HEK293 (cell line): ENCODE measurements at regions not wholly inside any gene's neighbourhood (a gene's known extent, or its start where the extent isn't known, plus 50 kb on each side); places are given as distances from the start of the nearest gene placed in this dataset.

Experiments used
- CTCF ChIA-PET: fragments of 350-600 bp; formaldehyde crosslinking; extraction: SDS; loops from one replicate; lab custom pipeline; 2021; ENCODE audit warnings: antibody characterized with exemption; lab: Yijun Ruan, JAX
- POLR2A ChIA-PET: fragments of 300-600 bp; formaldehyde crosslinking; extraction: SDS; loops from one replicate; lab custom pipeline; 2020; ENCODE audit warnings: antibody characterized with exemption, inconsistent platforms; lab: Yijun Ruan, JAX
- H3K27ac ChIP-seq: fragments of 200-500 bp; sonication (Bioruptor generic); 2 replicates; pipeline ENCODE4 v1.5.1; 2014; ENCODE audit warnings: low read depth, low read length, control low read depth, inconsistent platforms; ENCODE audit errors: extremely low read depth
- H3K36me3 ChIP-seq, 2 experiments: fragments of 200-500 bp in 1 of 2; sonication (Bioruptor generic) in 1 of 2; 1 replicate in 1 of 2; 2 replicates in 1 of 2; pipeline ENCODE4 v1.5.1; 2014 to 2017; ENCODE audit warnings: inconsistent platforms in 2 of 2, low read length in 2 of 2; ENCODE audit not compliant: control insufficient read depth in 2 of 2, insufficient read depth in 1 of 2
- H3K4me1 ChIP-seq: fragments of 200-500 bp; sonication (Bioruptor generic); 2 replicates; pipeline ENCODE4 v1.5.1; 2014; ENCODE audit warnings: mild to moderate bottlenecking, low read length, inconsistent platforms; ENCODE audit not compliant: control insufficient read depth, insufficient read depth
- H3K4me3 ChIP-seq: 2 replicates; pipeline ENCODE4 v1.5.1; 2011; ENCODE audit warnings: low read depth, mild to moderate bottlenecking, control low read depth, low read length, moderate library complexity
- H3K9me3 ChIP-seq: fragments of 200-500 bp; sonication (Bioruptor generic); 2 replicates; pipeline ENCODE4 v1.5.1; 2014; ENCODE audit warnings: low read depth, low read length, inconsistent platforms; ENCODE audit not compliant: control insufficient read depth, insufficient read depth
- ELK4 ChIP-seq: IDR thresholded peaks from 2 replicates; pipeline ENCODE4 v1.6.1; 2011; ENCODE audit warnings: mild to moderate bottlenecking, low read depth, low read length, borderline replicate concordance
- PBX3 ChIP-seq: sonication (generic); formaldehyde crosslinking; IDR thresholded peaks from 2 replicates; pipeline ENCODE4 v1.8.1; 2022; ENCODE audit warnings: mild to moderate bottlenecking, moderate library complexity, missing genetic modification reagents
- SCRT2 ChIP-seq: fragments of 450-650 bp; formaldehyde crosslinking; IDR thresholded peaks from 2 replicates; pipeline ENCODE4 v1.5.1; 2016; ENCODE audit warnings: missing biosample characterization, missing genetic modification characterization
- TCF7L2 ChIP-seq: IDR thresholded peaks from 2 replicates; pipeline ENCODE4 v1.6.1; 2011; ENCODE audit warnings: low read depth, mild to moderate bottlenecking, inconsistent platforms, low read length, moderate library complexity, borderline replicate concordance
- ZBTB6 ChIP-seq: fragments of 450-650 bp; formaldehyde crosslinking; IDR thresholded peaks from 2 replicates; pipeline ENCODE4 v1.5.1; 2017; ENCODE audit warnings: missing biosample characterization, missing genetic modification characterization
- ZNF121 ChIP-seq: fragments of 450-650 bp; formaldehyde crosslinking; IDR thresholded peaks from 2 replicates; pipeline ENCODE4 v1.5.1; 2016; ENCODE audit warnings: missing biosample characterization, missing genetic modification characterization
- ZNF132 ChIP-seq: fragments of 450-650 bp; formaldehyde crosslinking; IDR thresholded peaks from 2 replicates; pipeline ENCODE4 v1.5.1; 2017; ENCODE audit warnings: missing biosample characterization, missing genetic modification characterization, borderline replicate concordance
- ZNF169 ChIP-seq: fragments of 450-650 bp; formaldehyde crosslinking; IDR thresholded peaks from 2 replicates; pipeline ENCODE4 v1.5.1; 2016; ENCODE audit warnings: missing biosample characterization, missing genetic modification characterization
- ZNF214 ChIP-seq: fragments of 450-650 bp; formaldehyde crosslinking; IDR thresholded peaks from 2 replicates; pipeline ENCODE4 v1.5.1; 2017; ENCODE audit warnings: missing biosample characterization, mild to moderate bottlenecking, missing genetic modification characterization, borderline replicate concordance
- ZNF311 ChIP-seq: fragments of 450-650 bp; formaldehyde crosslinking; IDR thresholded peaks from 2 replicates; pipeline ENCODE4 v1.5.1; 2017; ENCODE audit warnings: missing biosample characterization, missing genetic modification characterization, borderline replicate concordance
- ZNF354C ChIP-seq: fragments of 450-650 bp; formaldehyde crosslinking; IDR thresholded peaks from 2 replicates; pipeline ENCODE4 v1.5.1; 2016; ENCODE audit warnings: missing biosample characterization, missing genetic modification characterization, low read depth, borderline replicate concordance
- ZNF366 ChIP-seq: fragments of 450-650 bp; formaldehyde crosslinking; conservative IDR thresholded peaks from 2 replicates; pipeline ENCODE4 v1.5.1; 2016; ENCODE audit warnings: missing biosample characterization, missing genetic modification characterization
- ZNF416 ChIP-seq: fragments of 450-650 bp; formaldehyde crosslinking; IDR thresholded peaks from 2 replicates; pipeline ENCODE4 v1.5.1; 2016; ENCODE audit warnings: missing biosample characterization, missing genetic modification characterization
- ZNF473 ChIP-seq: fragments of 450-650 bp; formaldehyde crosslinking; IDR thresholded peaks from 2 replicates; pipeline ENCODE4 v1.5.1; 2017; ENCODE audit warnings: missing biosample characterization, missing genetic modification characterization
- ZNF518A ChIP-seq: fragments of 450-650 bp; formaldehyde crosslinking; conservative IDR thresholded peaks from 2 replicates; pipeline ENCODE4 v1.5.1; 2016; ENCODE audit warnings: low read depth, missing biosample characterization, missing genetic modification characterization
- ZNF624 ChIP-seq: fragments of 450-650 bp; formaldehyde crosslinking; IDR thresholded peaks from 2 replicates; pipeline ENCODE4 v1.5.1; 2017; ENCODE audit warnings: missing biosample characterization, missing genetic modification characterization
- ZNF677 ChIP-seq: fragments of 450-650 bp; IDR thresholded peaks from 2 replicates; pipeline ENCODE4 v1.5.0; 2018; ENCODE audit warnings: missing biosample characterization, mild to moderate bottlenecking, missing genetic modification characterization, moderate library complexity
- ZNF76 ChIP-seq: fragments of 450-650 bp; formaldehyde crosslinking; IDR thresholded peaks from 2 replicates; pipeline ENCODE4; 2016; ENCODE audit warnings: low read depth, missing biosample characterization, missing genetic modification characterization, borderline replicate concordance
- ZNF777 ChIP-seq: fragments of 450-650 bp; formaldehyde crosslinking; IDR thresholded peaks from 2 replicates; pipeline ENCODE4 v1.5.1; 2017; ENCODE audit warnings: missing biosample characterization, missing genetic modification characterization, borderline replicate concordance
- ZNF792 ChIP-seq: fragments of 450-650 bp; formaldehyde crosslinking; IDR thresholded peaks from 2 replicates; pipeline ENCODE4 v1.5.1; 2016; ENCODE audit warnings: missing biosample characterization, missing genetic modification characterization
- ZSCAN4 ChIP-seq: fragments of 450-650 bp; formaldehyde crosslinking; IDR thresholded peaks from 2 replicates; pipeline ENCODE4 v1.5.1; 2017; ENCODE audit warnings: missing biosample characterization, missing genetic modification characterization

- Histone ChIP-seq H3K4me3 (no peak overlapping the region), H3K4me1 (peaks cover 3% of the 10 kb centered on the region; the same call in 1 of the 2 replicates), H3K27ac (no peak overlapping the region), H3K36me3 (no peaks in the 10 kb centered on the region), H3K9me3 (no peaks in the 10 kb centered on the region)
- ChIA-PET CTCF (interaction anchor here (0.5 to 1.1 kb wide), 4 partner anchors 16 to 118 kb away, joined by 3 to 8 read pairs (median 4); no protein-coding TSS in a partner anchor), POLR2A (no interaction called here)
- no peak for TF ChIP-seq ZSCAN4 (tag by site-specific recombination)
- TF ChIP-seq ZBTB6 = no peak
- no peak for TF ChIP-seq ZNF132
- TF ChIP-seq ZNF214 (tag by site-specific recombination) = no peak
- no peak for TF ChIP-seq ZNF624 (tag by site-specific recombination)
- TF ChIP-seq ZNF121 = no peak
- no peak for TF ChIP-seq ZNF777 (tag by site-specific recombination)
- no peak for TF ChIP-seq ZNF169 (tag by site-specific recombination)
- TF ChIP-seq ZNF518A = no peak
- TF ChIP-seq ZNF473 (tag by site-specific recombination) = no peak
- no peak for TF ChIP-seq ELK4
- no peak for TF ChIP-seq ZNF366 (tag by site-specific recombination)
These were observed 271.6 kb downstream of the SYK start for GRCh38 chr9:91073049-91073810.

- ChIA-PET CTCF (interaction anchor here (0.5 to 1.1 kb wide), 3 partner anchors 15 to 117 kb away, joined by 4 to 8 read pairs (median 4); no protein-coding TSS in a partner anchor), POLR2A (no interaction called here)
- peaks cover 4% of the 10 kb centered on the region; the same call in 1 of the 2 replicates for H3K4me1 ChIP-seq
- H3K27ac ChIP-seq = no peak overlapping the region
- H3K36me3 ChIP-seq = no peaks in the 10 kb centered on the region
- H3K9me3 ChIP-seq = no peaks in the 10 kb centered on the region
- H3K4me3 ChIP-seq = no peak overlapping the region
- no peak for TF ChIP-seq ZNF311 (tag by site-specific recombination)
- TF ChIP-seq PBX3 (CRISPR knock-in tag) = no peak
- no peak for TF ChIP-seq TCF7L2
- no peak for TF ChIP-seq ZNF677 (tag by site-specific recombination)
- no peak for TF ChIP-seq ZNF416 (tag by site-specific recombination)
- no peak for TF ChIP-seq ZNF354C (tag by site-specific recombination)
- no peak for TF ChIP-seq ZNF792
- TF ChIP-seq ZNF76 (tag by site-specific recombination) = no peak
- no peak for TF ChIP-seq SCRT2 (tag by site-specific recombination)
These were observed 272.5 kb downstream of the SYK start for GRCh38 chr9:91073811-91074771.
